ENCODE measurements at regions not wholly inside any gene's neighbourhood (a gene's known extent, or its start where the extent isn't known, plus 50 kb on each side); places are given as distances from the start of the nearest gene placed in this dataset.

- peaks cover under 1% of the 10 kb centered on the region for H3K9me3 Mint-ChIP-seq (ENCODE audit: low read depth, unreplicated experiment)
- H3K27me3 Mint-ChIP-seq (ENCODE audit: unreplicated experiment) = no peaks in the 10 kb centered on the region
- no peaks in the 10 kb centered on the region for H3K4me1 Mint-ChIP-seq (ENCODE audit: low read depth, unreplicated experiment)
Observed at GRCh38 chrX:10926404-10926803, 184.7 kb upstream of the HCCS start.

GRCh38 chrX:10926891-10927290 is 184.2 kb upstream of the HCCS start:
- no TSS peak for BruUV-seq (replicated peaks)
- no peak for TF ChIP-seq CTCF (IDR thresholded peaks at IDR 0.05; ENCODE audit: unreplicated experiment)
- Mint-ChIP-seq H3K27me3 (ENCODE audit: unreplicated experiment) (no peaks in the 10 kb centered on the region), H3K4me3 (ENCODE audit: low read depth, unreplicated experiment) (no peak overlapping the region), H3K36me3 (ENCODE audit: insufficient read depth, unreplicated experiment) (no peaks in the 10 kb centered on the region), H3K9me3 (ENCODE audit: low read depth, unreplicated experiment) (no peaks in the 10 kb centered on the region), H3K4me1 (ENCODE audit: low read depth, unreplicated experiment) (no peaks in the 10 kb centered on the region), H3K27ac (ENCODE audit: unreplicated experiment) (no peak overlapping the region)
- intact Hi-C loops (cut with micrococcal nuclease; ENCODE audit: unreplicated experiment) = no loop called here
- no peak for DNase-seq
- CTCF ChIA-PET = no interaction called here

More at GRCh38 chrX:10926404-10926803, 184.7 kb upstream of the HCCS start:
- DNase-seq = no peak
- Mint-ChIP-seq H3K27ac (ENCODE audit: unreplicated experiment) (no peak overlapping the region), H3K4me3 (ENCODE audit: low read depth, unreplicated experiment) (no peak overlapping the region), H3K36me3 (ENCODE audit: insufficient read depth, unreplicated experiment) (no peaks in the 10 kb centered on the region)
- TF ChIP-seq CTCF (IDR thresholded peaks at IDR 0.05; ENCODE audit: unreplicated experiment) = no peak
- no TSS peak for BruUV-seq (replicated peaks)
- intact Hi-C loops (cut with micrococcal nuclease; ENCODE audit: unreplicated experiment) = no loop called here
- CTCF ChIA-PET = no interaction called here

GRCh38 chrX:10929747-10930146 is 181.4 kb upstream of the HCCS start:
- Mint-ChIP-seq H3K4me1 (ENCODE audit: low read depth, unreplicated experiment) (no peaks in the 10 kb centered on the region), H3K9me3 (ENCODE audit: low read depth, unreplicated experiment) (no peaks in the 10 kb centered on the region), H3K27me3 (ENCODE audit: unreplicated experiment) (no peaks in the 10 kb centered on the region), H3K27ac (ENCODE audit: unreplicated experiment) (no peak overlapping the region), H3K4me3 (ENCODE audit: low read depth, unreplicated experiment) (no peak overlapping the region), H3K36me3 (ENCODE audit: insufficient read depth, unreplicated experiment) (no peaks in the 10 kb centered on the region)
- BruUV-seq (replicated peaks) = no TSS peak
- no peak for TF ChIP-seq CTCF (IDR thresholded peaks at IDR 0.05; ENCODE audit: unreplicated experiment)
- CTCF ChIA-PET = no interaction called here
- intact Hi-C loops (cut with micrococcal nuclease; ENCODE audit: unreplicated experiment) = no loop called here
- DNase-seq = no peak

- CTCF ChIA-PET = no interaction called here
Observed at GRCh38 chrX:10930151-10930550, 181.0 kb upstream of the HCCS start.

More at GRCh38 chrX:10930151-10930550, 181.0 kb upstream of the HCCS start:
- intact Hi-C loops (cut with micrococcal nuclease; ENCODE audit: unreplicated experiment) = no loop called here
- TF ChIP-seq CTCF (IDR thresholded peaks at IDR 0.05; ENCODE audit: unreplicated experiment) = no peak
- Mint-ChIP-seq H3K9me3 (ENCODE audit: low read depth, unreplicated experiment) (no peaks in the 10 kb centered on the region), H3K27ac (ENCODE audit: unreplicated experiment) (no peak overlapping the region), H3K27me3 (ENCODE audit: unreplicated experiment) (no peaks in the 10 kb centered on the region), H3K4me1 (ENCODE audit: low read depth, unreplicated experiment) (no peaks in the 10 kb centered on the region), H3K36me3 (ENCODE audit: insufficient read depth, unreplicated experiment) (no peaks in the 10 kb centered on the region), H3K4me3 (ENCODE audit: low read depth, unreplicated experiment) (no peak overlapping the region)
- DNase-seq = no peak
- BruUV-seq (replicated peaks) = no TSS peak

All from Calu3 (cell line).